Cortex of kidney (tissue), 1 donor: ENCODE measurements at regions not wholly inside any gene's neighbourhood (a gene's known extent, or its start where the extent isn't known, plus 50 kb on each side); places are given as distances from the start of the nearest gene placed in this dataset.
"Not testable (repeated sequence)": the region's sequence is repeated elsewhere in the genome, so short reads cannot be mapped to it uniquely, and the experiment has no call there.

Experiments used
- DNase-seq: peaks from one replicate; lab custom pipeline; 2025; lab: John Stamatoyannopoulos, UW

DNA sequence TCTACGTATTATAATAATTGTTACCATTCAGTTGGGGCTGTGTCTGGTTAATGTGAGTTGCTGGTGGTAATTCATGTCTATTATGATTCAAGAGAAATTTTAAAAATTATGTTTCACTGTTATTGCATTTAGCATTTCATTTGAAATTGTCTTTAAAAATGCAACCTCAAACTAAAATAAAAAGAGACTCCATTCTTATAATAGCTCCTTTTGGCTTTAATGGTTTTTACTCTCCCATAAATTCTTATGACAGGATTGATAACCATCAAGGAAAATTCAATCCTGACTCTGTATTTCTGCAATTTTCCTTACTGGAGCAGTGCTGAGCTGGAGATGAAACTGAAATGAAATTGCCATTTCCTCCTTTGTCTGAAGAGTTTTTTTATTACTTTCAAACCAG, 262.7 kb downstream of the REEP3 start:
- DNase-seq, result no peak

- no peak for DNase-seq
Measured at GRCh38 chr10:63788152-63788821, 267.1 kb downstream of the REEP3 start.

DNA sequence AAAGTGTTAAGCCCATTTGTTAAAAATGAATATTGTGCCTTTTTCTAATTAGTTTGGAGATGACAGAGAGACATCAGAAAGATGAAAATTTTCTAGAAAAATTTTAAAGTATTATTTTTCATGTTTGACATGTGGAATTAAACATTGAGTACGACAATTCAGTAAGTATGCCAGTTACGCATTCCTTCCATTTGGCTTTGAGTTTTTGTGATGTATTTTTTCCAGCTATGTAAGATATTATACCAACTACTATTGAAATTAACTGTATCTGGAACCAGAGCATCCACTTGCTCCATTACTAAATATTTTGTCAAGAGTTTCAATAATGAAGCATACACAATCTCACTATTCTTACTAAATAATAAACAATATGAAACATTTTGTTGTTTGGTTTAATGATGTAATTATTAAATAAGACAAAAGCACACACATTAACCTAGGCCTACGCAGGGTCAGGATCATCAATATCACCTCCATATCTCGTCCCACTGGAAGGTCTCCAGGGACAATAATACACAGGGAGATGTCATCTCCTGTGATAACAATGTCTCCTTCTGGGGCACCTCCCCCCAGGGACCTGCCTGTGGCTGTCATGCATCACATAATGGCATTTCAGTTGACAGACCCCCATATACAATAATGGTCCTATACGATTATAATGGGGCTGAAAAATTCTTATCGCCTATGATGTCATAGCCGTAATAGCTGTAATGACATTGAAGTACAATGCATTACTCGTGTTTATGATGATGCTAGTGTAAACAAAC, 274.1 kb downstream of the REEP3 start:
- no peak for DNase-seq

GRCh38 chr10:63798599-63799498, 277.6 kb downstream of the REEP3 start:
- no peak for DNase-seq

DNA sequence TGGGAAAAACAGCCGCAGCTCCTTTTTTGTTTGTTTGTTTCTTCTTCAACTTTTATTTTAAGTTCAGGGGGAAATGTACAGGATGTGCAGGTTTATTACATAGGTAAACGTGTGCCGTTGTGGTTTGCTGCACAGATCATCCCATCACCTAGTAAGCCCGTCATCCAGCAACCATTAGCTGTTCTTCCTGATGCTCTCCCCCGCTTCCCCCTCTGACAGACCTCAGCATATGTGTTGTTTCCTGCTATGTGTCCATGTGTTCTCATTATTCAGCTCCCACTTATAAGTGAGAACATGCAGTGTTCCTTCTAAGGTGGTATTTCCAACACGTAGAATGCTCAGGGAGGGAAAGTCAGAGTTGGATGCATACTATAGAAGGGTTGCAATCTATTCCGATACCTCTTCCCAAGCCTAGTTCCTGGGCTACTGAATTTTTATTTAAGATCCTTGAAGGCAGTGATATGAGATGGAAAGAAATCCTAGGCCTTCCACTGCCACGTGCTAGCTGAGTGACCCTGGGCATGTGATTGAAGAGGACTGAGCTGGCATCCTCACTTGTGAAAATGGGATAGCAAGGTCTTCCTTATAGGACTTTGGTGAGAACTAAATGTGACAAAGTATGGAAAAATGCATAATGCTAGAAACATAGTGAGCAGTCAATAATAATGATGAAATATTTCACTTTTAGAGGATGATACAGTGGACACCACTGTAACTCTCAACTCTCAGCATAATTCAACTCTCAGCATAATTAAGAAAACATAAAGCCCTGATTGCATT, 278.5 kb downstream of the REEP3 start:
- DNase-seq, result no peak

- no peak for DNase-seq
Measured at GRCh38 chr10:63801166-63801565, 280.0 kb downstream of the REEP3 start.

DNA sequence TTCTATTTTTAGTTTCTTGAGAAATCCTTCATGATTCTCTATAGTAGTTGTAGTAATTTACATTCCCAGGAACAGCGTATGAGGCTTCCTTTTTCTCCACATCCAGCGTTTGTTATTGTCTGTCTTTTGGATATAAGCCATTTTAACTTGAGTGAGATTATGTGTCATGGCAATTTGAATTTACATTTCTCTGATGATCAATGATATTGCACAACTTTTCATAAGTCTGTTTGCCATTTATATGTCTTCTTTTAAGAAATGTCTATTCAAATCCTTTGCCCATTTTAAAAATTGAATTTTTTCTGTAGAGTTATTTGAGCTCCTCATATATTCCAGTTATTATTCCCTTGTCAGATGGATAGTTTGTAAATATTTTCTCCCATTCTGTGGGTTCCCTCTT, 285.1 kb downstream of the REEP3 start:
- no peak for DNase-seq

DNA sequence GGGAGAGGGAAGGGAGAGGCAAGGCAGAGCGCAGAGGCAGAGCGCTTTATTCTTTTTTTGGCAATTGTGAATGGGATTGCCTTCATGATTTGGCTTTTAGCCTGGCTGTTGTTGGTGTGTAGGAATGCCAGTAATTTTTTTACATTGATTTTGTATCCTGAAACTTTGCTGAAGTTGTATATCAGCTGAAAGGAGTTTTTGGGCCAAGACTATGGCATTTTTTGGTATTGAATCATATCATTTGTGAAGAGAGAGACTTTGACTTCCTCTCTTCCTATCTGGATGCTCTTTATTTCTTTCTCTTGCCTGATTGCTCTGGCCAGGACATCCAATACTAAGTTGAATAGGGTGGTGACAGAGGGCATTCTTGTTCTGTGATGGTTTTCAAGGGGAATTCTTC, 291.3 kb downstream of the REEP3 start:
- DNase-seq, result no peak

- no peak for DNase-seq
Measured at GRCh38 chr10:63819753-63820329, 298.6 kb downstream of the REEP3 start.

GRCh38 chr10:63822496-63822895, 301.3 kb downstream of the REEP3 start:
- no peak for DNase-seq

DNA sequence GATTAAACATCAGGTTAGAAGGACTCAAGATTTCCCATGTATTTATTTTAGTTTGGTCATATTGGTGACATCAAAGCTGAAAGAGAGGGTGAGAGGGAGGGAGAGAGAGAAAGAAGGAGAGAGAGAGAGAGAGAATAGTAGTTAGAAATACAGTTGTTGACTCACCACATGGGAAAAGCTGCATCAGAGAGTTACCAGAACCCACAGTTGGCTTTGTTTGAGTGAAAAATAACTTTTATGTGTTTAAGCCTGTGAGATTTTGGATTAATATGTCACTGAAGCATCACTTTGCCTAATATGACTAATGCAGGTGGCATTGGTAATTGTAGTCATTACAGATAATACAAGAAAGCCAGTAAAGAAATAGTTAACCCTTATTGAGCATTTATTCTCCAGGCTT, 303.9 kb downstream of the REEP3 start:
- DNase-seq, result no peak

DNA sequence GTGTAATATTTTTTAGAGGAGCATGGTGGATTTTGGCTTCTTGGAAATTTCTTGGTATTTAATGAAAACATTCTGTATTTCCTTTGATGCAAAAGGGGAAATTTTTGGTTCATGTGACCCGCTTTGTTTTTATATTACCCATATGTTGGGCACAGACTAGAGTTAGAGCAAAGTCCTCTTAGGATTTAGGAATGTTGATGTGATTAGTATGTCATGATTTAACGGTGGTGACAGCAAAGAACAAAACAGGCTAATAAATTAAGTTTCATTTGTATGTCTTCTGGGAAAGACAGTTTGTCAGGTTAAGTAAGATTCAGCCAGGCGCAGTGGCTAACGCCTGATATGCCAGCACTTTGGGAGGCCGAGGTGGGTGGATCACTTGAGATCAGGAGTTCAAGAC, 304.6 kb downstream of the REEP3 start:
- no peak for DNase-seq

- not testable (repeated sequence) for DNase-seq
Measured at GRCh38 chr10:63827018-63827417, 305.8 kb downstream of the REEP3 start.

GRCh38 chr10:63829020-63829419, 307.8 kb downstream of the REEP3 start:
- DNase-seq, result no peak

- no peak for DNase-seq
Measured at GRCh38 chr10:63829573-63830149, 308.5 kb downstream of the REEP3 start.

- DNase-seq, result no peak
Measured at GRCh38 chr10:63832686-63833085, 311.5 kb downstream of the REEP3 start.

DNA sequence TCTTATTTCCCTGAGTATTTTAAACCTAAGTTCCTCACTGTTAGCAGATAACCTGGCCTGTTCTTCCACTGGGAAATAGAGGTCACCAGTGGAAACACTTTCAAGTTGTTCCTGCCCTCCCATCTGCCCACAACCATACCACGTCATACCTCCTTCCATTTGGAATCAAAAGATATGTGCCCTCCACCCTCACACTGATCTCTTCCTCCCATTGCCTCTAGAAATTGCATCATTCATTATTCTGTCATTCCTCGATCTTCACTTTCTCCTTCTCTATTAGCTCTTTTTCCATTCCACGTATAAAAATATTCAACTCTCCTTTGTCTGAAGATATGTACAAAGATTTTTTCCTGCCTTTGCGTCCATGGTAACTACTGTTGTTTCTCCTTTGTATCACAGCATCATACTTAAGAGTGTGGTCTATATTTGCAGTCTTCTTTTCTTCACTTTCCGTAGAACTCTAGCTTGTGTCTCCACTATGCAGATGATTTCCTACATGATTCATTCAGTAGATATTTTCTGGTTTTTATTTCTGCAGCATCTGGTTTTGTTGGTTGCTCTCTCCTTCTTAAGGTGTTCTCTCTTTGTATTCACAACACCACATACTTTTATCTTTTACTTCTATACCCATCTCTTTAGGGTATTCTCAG, 312.3 kb downstream of the REEP3 start:
- DNase-seq, result no peak

DNA sequence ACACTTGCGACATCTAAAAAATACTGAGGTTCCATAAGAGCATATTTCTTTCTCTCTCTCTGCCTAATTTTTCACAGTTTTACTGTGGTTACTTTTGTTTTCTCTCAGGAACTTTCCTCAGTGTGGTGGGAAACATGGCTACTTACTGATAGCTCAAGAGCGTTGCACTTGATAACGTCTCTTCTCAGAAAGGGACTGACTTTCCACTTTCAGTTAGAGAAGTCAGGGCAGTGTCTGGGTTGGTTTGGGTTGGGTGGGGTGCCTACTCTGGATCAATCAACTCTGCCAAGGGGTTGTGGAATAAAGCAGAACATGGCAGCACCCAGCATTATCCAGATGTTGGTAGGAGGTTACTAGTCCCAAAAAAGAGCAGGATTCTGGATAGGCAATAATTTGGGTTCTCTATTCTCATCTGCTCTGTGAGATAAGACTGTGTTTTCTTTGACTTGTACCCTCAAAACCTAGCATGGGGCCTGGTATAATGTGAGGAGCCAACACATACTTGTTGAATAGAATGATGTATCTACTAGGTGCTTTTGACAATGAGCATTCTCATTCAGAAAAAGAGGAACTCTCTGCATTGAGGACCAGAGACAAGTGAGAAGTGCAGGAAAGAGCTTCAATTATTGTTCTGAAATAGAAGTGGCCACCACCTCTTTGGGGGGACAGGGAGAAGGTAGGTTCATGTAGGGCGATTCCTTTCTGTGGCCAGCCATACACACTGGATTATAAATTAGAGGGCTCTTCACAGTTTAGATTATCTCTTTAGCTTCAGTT, 315.7 kb downstream of the REEP3 start:
- DNase-seq, result no peak

GRCh38 chr10:63841761-63842160, 320.6 kb downstream of the REEP3 start:
- no peak for DNase-seq

DNA sequence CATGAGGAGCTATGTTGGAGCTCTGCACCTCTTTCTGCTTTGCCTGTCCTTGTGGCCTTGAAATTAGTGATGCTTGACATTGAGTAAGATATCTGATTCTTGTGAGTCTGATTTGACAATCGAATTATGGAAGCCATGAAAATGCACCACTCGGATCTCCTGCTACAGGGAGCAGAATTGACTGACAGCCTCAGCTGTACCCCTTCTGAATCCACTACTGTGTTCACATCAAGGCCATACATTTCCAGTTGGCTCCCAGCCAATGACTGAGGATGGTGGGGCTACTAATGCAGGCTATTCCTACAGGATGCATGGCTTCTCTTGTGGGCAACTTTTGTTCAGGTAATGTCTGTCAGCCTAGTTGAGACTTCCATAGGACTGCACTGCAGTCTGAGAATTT, 321.9 kb downstream of the REEP3 start:
- DNase-seq, result no peak
